NOMO-1 (cell line): ENCODE measurements at regions not wholly inside any gene's neighbourhood (a gene's known extent, or its start where the extent isn't known, plus 50 kb on each side); places are given as distances from the start of the nearest gene placed in this dataset.
A peak's percentile ranks its signal among the peaks of the same experiment; 100 is the strongest.

ENCODE experiments used
- DNase-seq, 2 experiments: peaks; one replicate each; lab custom pipeline; 2025; ENCODE audit not compliant: unreplicated experiment in 2 of 2; lab: John Stamatoyannopoulos, UW

DNA sequence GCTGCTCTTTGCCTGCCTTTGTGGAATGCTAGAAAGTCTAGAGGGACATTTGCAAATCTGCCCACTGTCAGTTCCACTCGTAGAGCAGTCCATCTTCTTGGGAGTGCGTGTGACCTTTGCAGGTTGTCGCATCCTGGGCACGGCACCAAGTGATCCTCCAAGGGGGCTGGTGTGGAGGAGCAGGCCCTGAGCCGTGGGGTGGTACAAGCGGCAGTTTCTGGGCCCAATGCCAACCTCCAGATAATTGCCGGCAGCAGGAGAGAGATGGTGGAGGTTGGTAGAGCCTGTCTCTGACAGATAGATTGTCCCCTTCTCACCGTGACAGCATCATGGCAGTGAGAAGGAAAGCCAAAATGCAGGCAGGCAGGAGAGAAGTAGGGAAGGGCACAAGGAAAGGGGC, 150.7 kb upstream of the SLC14A2 start:
- DNase-seq: no peak

DNA sequence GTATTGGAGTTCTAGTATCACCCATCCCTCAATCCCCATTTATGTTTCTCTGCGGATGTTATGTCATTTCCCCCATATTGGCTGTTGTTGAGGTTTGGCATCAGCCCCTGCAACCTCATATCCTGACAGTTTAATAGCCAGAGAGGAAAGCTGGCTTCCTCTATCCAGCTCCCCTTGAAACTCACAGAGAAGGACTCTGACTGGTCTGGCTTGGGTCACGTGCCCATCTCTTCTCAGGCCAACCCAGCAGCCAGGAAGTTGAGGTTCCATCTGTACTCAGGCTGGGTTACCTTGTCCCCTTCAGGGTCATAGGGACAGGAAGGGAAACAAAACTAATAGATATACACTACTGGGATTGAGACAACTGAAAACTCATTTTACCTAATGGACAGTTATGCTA, 148.0 kb upstream of the SLC14A2 start:
- DNase-seq: peak in 1 of 2 experiments; percentile 9

DNA sequence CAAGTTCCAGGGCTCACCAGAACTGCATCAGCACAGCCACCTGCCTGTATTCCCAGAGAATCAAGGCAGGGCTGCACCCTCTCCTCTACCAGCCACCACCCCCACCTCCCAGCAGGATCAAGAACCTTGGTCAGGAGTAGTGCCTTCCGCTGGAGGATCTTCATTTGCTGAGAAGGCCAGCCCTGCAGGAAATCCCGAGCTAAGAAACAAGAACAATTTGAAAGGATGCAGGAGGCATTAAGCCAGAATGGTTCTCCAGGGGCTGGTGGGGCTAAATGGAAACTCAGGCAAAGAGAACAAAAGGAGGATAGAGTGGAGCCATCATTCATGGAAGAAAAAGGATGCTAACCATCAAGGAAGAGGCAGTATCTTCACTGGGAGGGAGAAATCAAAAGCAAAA, 147.3 kb upstream of the SLC14A2 start:
- no peak for DNase-seq

DNA sequence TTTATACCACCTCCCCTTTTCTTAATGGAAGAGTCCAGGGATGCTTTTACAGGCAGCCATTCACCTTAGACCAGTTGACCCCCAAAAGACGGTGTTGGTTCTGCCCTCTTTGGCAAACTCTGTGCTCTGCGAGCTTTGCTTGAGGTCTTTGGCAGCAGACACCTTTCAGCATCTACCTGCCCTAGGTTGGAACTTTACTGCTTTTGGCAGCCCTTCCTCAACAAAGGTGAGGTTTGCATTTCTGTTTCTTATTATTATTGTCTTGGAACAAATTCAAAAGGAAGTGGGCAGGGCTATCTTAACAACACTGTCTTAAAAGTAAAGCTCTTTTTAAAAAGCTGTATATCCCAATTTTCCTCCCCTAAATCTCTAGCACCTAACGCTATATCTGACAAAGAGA, 136.4 kb upstream of the SLC14A2 start:
- no peak for DNase-seq

DNA sequence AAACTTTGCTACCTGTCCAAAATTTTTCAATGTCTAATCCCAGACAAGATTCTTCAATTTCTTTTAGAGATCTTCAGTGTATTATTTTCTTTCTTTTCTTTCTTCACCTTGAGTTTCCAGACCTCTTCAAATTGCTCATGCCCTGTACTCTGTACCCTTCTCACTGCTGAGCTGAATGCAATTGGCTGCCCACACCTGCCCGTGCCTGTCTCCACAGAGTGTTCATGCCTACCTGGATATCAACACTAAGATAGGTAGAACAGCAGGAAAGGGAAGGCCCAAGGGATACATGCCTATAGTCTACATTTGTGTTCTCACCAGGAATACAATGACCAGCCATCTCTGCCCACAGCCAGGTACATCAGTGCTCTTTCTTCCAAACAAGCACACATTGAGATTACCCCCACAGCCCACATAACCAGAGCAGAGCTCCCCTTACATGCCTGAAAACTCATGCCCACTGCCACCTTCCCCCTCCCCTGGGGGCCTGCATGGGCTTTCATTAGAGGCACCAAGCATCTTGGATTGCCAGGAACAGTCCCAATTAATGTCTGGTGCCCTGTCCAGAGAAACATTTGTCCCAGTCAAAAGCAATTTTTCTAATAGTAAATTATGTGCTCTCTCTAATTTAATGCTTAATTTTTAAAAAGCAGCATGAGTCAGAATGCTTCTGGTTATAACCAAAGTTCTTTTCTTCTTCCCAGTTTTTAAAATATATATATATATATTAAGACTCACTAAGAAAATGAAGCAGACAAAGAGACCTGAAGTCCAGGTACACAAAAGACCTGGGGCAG, 134.9 kb upstream of the SLC14A2 start:
- DNase-seq: no peak

DNA sequence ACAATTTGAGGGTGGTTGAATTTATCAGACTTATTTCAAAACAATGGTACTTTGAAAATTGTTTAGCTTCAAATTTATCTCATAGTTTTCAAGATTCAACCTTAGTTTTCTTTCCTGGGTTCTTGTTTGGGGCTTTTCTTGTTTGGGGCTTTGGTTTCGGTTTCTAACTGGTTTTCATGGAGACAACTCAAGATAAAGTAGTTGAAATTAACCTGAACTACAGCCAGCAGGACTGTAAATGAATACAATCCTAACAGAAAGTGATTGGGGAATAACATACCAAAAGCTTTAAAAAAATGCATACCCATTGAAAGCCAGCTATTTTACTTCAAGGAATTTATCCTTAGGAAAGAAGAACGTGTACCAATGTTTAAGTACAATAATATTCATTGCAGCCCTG, 133.5 kb upstream of the SLC14A2 start:
- no peak for DNase-seq

DNA sequence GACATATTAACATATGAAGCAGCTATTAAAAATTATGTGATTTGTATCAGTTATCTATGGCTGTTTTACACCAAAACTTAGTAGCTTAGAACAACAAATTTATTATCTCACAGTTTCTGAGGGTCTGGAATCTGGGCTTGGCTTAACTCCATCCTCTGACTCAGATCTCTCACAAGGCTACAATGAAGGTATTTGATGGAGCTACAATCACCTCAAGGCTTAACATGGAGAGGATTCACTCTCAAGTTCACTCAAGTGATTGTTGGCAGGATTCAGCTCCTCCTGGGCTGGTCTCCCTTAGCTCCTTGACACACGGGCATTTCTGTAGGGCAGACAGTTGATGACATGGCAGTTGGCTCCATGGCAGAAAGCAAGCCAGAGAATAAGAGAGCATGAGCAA, 133.0 kb upstream of the SLC14A2 start:
- no peak for DNase-seq

DNA sequence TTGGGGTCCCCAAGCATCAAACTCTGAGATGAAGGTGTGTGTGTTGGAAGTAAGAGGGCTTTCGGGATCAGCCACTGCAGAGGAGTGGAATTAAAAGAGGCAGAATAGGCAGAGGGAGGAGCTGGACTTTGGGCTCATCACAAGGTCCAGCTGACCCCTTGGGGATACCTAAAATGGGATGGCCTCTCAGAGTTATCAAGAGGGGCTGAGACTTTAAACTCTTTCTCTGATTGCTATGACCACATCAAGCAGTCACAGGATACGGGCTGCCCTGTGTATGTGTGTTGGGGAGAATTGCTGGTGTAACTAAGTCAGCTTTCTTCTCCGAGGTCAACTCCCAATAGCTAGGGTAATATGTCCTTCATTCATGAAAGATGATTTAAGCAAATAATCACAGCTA, 127.7 kb upstream of the SLC14A2 start:
- DNase-seq: no peak

DNA sequence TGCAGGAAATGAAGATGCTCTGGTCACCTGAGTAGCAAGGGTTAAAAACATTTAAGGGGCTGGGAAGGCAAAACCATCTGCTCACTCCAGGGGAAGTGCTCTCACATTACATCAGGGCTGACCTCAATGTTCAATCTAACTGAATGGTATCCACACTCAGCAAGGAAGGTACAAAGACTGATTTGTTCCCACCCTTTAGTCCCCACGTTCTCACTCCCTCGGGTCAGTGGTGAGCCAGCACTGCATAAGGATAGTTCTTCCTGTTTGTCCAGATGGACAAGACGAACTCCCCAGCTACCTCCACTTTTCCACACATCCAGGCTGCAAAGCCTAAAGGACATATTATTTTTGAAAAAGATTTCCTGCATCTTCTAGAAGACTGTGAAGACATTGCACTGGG, 126.6 kb upstream of the SLC14A2 start:
- DNase-seq: no peak

DNA sequence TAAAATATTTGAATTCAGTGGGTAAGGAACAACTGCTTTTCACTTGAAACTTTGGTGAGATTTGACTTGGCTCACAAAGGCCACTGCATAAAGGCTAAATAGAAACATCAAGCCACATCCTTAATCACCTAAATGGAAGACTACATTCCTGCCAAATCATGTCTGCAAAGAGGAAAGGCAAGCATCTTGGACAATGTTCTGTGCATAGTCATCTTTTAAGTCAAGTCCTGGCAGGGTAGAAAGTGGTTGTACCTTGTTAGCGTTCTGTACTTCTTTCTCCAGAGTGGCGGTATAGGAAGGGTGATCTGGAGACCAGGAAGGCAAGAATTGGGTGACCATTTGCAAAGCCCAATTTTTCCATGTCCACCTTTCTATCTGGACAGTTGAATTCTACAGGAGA, 121.4 kb upstream of the SLC14A2 start:
- no peak for DNase-seq

DNA sequence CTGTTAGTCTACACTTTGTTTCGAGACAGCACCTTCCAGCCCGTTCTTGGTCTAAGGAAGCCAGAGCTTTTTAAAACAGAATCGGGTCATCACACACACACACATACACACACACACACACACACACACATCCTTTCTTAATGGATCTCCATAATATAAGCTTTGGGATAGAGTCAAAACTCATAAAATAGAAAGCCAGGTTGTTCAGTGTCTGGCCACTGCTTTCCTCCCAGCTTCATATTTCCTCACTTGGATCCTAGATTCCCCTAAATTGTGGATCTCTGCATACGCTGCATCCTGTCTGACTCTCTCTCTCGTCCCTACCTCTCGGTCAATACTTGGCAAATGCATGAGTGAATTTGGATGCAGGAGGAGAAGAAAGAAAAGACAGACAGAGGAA, 120.5 kb upstream of the SLC14A2 start:
- no peak for DNase-seq

DNA sequence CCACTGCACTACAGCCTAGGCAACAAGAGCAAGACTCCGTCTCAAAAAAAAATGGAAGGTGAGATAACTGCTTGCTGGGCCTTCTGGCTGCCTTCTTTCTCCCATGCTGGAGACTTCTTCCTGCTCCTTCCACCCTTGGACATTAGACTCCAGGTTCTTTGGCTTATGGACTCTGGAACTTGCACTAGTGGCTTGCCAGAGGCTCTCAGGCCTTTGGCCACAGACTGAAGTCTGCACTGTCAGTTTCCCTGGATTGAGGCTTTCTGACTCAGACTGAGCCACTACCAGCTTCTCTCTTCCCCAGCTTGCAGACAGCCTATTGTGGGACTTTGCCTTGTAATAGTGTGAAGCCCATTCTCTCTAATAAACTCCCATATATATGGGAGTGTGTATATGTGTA, 118.5 kb upstream of the SLC14A2 start:
- no peak for DNase-seq

DNA sequence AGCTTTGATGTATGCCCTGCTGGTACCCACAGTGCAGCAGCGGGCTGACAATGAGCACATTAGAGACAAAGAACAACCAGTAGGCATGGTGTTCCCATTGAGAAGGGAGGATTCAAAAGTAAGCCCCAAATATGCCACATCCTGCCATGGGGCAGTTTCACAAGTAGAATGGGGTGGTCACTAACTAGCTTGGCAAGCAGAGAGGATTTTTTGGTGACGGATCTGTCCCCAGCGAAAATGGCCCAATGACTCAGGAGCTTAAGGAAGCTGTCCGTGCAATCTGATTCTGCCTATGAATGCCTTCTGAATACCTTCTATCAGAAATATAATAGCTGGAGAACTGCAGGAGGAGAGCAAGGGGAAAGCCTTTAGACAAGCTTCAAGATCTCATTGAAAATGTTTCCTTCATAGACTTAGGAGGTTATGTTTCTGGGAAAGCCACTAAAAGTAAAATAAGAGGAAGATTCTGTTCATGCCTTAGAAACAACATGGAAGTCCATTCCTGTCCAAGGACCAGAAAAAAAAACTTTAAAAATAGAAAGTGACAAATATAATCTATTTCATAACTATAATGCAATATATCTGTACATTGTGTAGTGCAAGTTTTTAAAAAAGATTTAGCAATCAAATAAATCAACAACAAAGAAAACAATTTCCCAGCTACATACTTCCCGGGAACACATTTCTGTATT, 117.5 kb upstream of the SLC14A2 start:
- no peak for DNase-seq

DNA sequence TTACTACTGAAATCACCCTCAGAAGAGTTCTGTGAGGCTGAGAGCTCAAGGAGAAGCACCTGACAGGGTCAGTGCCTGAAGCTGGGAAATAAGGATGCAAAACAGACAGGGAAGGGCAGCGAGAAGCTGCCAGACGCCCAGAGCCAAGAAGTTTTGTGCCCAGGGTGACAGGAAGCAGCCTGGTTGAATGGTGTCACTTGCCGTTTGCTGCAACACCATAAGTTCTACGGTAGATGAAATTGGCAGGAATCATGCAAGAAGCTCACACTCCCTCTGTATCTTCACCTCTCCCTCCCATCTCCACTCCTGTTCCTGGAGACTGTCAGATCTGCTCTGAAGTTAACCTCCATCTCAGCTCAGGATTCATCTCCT, 117.0 kb upstream of the SLC14A2 start:
- DNase-seq: no peak

DNA sequence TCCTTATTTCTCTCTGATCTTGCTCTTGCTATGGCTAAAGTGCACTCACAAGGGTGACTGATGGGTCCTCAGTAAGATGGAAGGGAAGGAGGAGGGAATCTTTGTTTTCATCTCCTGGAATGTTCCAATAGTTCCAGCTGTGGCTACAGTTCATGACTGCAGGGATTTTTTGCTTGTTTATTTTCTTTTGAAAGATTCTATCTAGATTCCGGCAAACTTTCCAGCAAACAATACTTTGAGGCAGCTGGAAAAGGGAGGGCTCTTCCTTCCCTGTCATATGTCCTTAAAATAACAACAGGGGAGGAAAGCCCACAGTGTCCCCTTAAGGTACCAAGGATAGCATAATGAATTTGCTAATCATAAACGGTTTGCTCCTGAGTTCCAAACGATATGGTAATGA, 111.3 kb upstream of the SLC14A2 start:
- DNase-seq: no peak

DNA sequence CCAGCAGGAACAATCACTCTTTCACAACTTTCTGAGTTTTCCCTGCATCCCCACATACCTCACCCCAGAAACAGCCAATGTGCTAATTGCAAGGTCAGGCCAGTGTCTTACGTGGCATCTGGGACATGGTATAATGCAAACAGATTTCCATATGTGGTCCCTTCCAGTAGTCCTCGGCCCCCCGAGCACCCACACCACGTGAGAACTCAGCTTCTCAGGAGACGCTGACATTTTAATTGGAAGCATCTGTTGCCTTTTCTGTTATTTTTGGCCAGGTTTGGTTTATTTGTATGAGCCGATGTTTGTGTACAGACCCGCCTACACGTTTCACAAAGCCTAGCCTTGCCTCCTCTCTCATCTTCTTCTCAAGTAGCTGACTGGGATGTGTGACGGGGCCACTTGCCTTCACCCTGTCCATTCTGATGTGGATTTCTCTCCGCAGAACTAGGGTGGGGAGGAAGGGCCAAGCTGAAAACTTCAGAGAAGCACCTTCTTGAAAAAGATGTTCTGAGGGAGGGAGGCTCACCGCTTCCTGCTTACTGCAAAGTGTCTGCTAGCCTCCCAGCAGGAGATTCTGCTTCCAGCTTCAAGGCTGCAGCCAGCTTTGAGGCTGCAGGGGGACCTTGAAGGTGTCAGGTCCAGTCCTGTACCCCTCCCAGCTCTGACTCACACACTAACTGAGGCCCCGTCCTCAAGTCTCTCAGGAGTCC, 109.6 kb upstream of the SLC14A2 start:
- no peak for DNase-seq

DNA sequence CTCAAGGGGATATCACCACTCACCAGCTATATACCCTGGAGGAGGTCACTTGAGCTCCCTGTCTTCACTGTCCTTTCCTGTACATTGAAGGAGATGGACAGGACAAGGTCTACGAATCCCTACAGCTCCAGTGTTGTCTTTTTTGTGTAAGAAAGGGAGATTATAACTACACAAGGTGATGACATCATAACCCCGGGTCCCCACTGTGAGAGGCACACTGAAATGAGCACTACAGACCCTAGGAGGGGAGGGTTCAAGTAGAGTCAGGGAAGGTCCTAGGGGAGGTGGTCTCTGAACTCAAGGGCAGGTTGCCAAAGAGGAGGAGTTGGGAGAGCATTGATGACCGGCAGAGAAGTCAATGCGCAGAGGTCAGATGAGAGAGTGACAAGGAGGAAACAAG, 108.3 kb upstream of the SLC14A2 start:
- no peak for DNase-seq

DNA sequence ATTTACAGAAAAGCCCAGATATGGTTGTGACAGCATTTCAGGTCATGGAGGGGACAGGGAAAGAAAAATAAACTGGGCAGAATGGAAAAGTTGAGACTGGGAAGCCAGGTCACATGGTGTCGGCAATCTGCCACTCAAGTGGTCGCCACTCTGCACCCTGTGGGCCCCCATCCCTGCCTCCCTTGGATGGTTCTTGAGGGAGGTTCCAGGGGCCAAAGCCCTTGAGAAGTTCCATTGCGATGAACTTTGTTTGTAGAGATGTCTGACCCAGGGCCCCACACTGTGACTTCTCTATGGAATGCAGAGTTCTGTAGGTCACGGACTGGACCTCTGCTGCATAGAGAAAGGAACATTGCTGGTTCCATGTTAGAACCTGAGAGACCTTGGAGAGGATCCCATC, 105.7 kb upstream of the SLC14A2 start:
- DNase-seq: no peak

DNA sequence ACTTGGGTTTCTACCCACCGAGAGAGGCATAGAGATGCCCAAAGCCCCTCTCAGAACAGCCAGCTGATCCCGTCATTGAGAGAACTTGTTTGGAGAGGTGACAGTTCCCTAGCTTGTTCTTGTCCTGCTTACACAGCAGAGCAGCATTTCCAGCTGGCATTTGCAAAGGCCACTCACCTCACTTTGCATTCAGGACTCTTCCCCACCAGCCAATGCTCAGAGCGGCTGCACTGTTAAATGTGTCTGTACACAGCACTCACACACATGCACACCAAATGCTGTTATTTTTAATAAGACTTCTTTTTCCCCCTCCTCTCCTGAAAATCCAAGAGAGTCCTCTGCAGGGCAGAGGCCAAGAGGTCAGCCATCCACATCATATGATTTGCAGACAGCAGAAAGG, 104.6 kb upstream of the SLC14A2 start:
- no peak for DNase-seq

DNA sequence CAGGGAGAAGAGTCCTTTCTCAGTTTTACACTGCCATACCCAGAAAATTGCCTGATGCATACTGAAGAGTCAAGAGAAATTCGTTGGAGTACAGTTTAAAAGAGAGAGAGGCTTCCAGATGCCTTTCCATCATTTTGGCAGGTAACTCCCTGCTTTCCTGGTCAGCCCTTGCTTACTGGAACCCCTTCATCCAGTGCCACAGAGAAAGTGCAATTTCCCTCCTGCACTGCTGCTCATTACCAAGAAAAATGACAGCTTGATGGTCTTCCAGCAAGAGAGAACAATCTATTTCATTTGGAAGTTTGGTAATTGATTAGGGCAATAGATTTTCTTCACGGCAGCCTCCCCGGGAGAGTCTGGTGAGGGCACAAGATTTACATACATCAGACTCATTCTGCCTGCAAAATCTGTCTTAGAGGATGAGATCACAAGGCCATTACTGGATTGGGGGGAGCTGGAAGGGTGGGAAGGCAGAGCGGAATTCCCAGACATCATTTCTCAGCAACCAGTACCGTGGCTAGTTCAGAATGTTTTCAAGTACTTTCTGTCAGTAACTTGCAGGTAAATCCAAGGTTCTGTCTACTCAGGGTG, 102.8 kb upstream of the SLC14A2 start:
- no peak for DNase-seq

DNA sequence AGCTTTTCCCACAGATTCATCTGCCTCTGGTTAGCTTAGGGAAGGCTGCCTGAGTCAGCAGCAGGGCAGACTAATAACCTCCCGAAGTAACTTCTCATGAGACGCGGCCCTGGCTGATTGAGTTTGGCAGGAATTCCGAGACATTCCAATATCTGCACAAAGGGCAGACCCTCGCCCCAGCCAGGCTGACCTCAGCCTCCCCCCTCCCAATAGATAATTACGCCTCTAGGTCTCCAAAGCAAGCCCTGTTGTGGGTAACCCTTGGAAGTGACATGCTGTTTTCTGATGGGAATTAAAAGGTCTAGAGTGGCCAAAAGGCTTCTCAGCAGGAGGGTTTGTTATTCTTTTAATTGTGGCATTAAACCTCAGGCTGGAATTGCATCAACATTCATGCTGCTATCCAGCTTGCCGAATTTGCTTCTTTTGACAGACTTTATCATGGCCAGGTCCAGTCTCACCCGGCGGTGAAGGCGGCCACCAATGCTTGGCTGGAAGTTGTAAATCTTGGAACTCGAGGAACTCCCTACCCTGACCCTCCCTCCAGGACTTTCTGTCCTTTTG, 98.0 kb upstream of the SLC14A2 start:
- DNase-seq: no peak
